Bone marrow (tissue), 2 donors: ENCODE measurements at regions not wholly inside any gene's neighbourhood (a gene's known extent, or its start where the extent isn't known, plus 50 kb on each side); places are given as distances from the start of the nearest gene placed in this dataset.

Experiments
- DNase-seq, 2 donors: peaks; one replicate each; lab custom pipeline; 2025; lab: John Stamatoyannopoulos, UW

- DNase-seq = no peak
Observed at GRCh38 chr2:107775211-107775610, 51.5 kb upstream of the RGPD4 start.

GRCh38 chr2:107775791-107776190 lies 50.9 kb upstream of the RGPD4 start:
- DNase-seq = no peak

- no peak for DNase-seq
Observed at GRCh38 chr2:107776362-107776761, 50.3 kb upstream of the RGPD4 start.
